ENCODE measurements at regions not wholly inside any gene's neighbourhood (a gene's known extent, or its start where the extent isn't known, plus 50 kb on each side); places are given as distances from the start of the nearest gene placed in this dataset.
"Not testable (repeated sequence)": the region's sequence is repeated elsewhere in the genome, so short reads cannot be mapped to it uniquely, and the experiment has no call there.

GRCh38 chr22:35484651-35485556 is 55.7 kb upstream of the RASD2 start:
- H3K4me3 ChIP-seq: no peak overlapping the region
- peaks cover 9% of the 10 kb centered on the region for H3K4me1 ChIP-seq
- H3K27ac ChIP-seq: no peak overlapping the region
- H3K9ac ChIP-seq (ENCODE audit: low read depth in 2 of 2, low read length in 2 of 2): no peak overlapping the region
- H3K36me3 ChIP-seq: no peaks in the 10 kb centered on the region
- no peaks in the 10 kb centered on the region for H3K9me3 ChIP-seq
- intact Hi-C loops (cut with DNase I): no loop called here
- TF ChIP-seq CTCF (IDR thresholded peaks at IDR 0.05): no peak
- no peak for DNase-seq
- no peaks in the 10 kb centered on the region for H3K27me3 ChIP-seq

GRCh38 chr22:35486116-35486631 is 54.5 kb upstream of the RASD2 start:
- TF ChIP-seq CTCF (IDR thresholded peaks at IDR 0.05): no peak
- H3K27me3 ChIP-seq: no peaks in the 10 kb centered on the region
- DNase-seq: no peak
- H3K9ac ChIP-seq (ENCODE audit: low read depth in 2 of 2, low read length in 2 of 2): no peak overlapping the region
- no peaks in the 10 kb centered on the region for H3K9me3 ChIP-seq
- H3K27ac ChIP-seq: no peak overlapping the region
- intact Hi-C loops (cut with DNase I): no loop called here
- H3K36me3 ChIP-seq: no peaks in the 10 kb centered on the region
- no peak overlapping the region for H3K4me3 ChIP-seq
- no peaks in the 10 kb centered on the region for H3K4me1 ChIP-seq

- H3K36me3 ChIP-seq; H3K4me1 ChIP-seq; H3K9me3 ChIP-seq; H3K4me3 ChIP-seq; intact Hi-C loops (cut with DNase I); H3K27me3 ChIP-seq; H3K27ac ChIP-seq; H3K9ac ChIP-seq (ENCODE audit: low read depth in 2 of 2, low read length in 2 of 2); DNase-seq: not testable (repeated sequence)
Observed at GRCh38 chr22:35487623-35488022, 53.0 kb upstream of the RASD2 start.

GRCh38 chr22:35488513-35488912 is 52.1 kb upstream of the RASD2 start:
- Histone ChIP-seq H3K36me3 (no peaks in the 10 kb centered on the region), H3K27me3 (no peaks in the 10 kb centered on the region), H3K4me3 (no peak overlapping the region), H3K27ac (no peak overlapping the region), H3K9me3 (no peaks in the 10 kb centered on the region), H3K9ac (ENCODE audit: low read depth in 2 of 2, low read length in 2 of 2) (no peak overlapping the region), H3K4me1 (no peaks in the 10 kb centered on the region)
- TF ChIP-seq CTCF (IDR thresholded peaks at IDR 0.05): no peak
- intact Hi-C loops (cut with DNase I): no loop called here
- no peak for DNase-seq

GRCh38 chr22:35489239-35489638 is 51.4 kb upstream of the RASD2 start:
- H3K36me3 ChIP-seq: no peaks in the 10 kb centered on the region
- no peak overlapping the region for H3K4me3 ChIP-seq
- no peak overlapping the region for H3K9ac ChIP-seq (ENCODE audit: low read depth in 2 of 2, low read length in 2 of 2)
- H3K9me3 ChIP-seq: no peaks in the 10 kb centered on the region
- no peaks in the 10 kb centered on the region for H3K4me1 ChIP-seq
- TF ChIP-seq CTCF (IDR thresholded peaks at IDR 0.05): no peak
- H3K27me3 ChIP-seq: no peaks in the 10 kb centered on the region
- intact Hi-C loops (cut with DNase I): no loop called here
- no peak for DNase-seq
- no peak overlapping the region for H3K27ac ChIP-seq
